HG03432 (cell line): ENCODE measurements at regions not wholly inside any gene's neighbourhood (a gene's known extent, or its start where the extent isn't known, plus 50 kb on each side); places are given as distances from the start of the nearest gene placed in this dataset.
"Not testable (repeated sequence)": the region's sequence is repeated elsewhere in the genome, so short reads cannot be mapped to it uniquely, and the experiment has no call there.

Experiments
- ATAC-seq: cut with Tn5 transposase; IDR thresholded peaks from one replicate; pipeline ENCODE4 v1.9.1; 2021; ENCODE audit warnings: mild to moderate bottlenecking, moderate library complexity; ENCODE audit not compliant: unreplicated experiment

- ATAC-seq, result no peak
Observed at GRCh38 chr7:92976931-92977330, 140.6 kb upstream of the CDK6 start.

- no peak for ATAC-seq
Observed at GRCh38 chr7:92973974-92974373, 137.6 kb upstream of the CDK6 start.

GRCh38 chr7:92973293-92973731 is 136.9 kb upstream of the CDK6 start:
- ATAC-seq, result no peak

GRCh38 chr7:92972441-92972840 is 136.1 kb upstream of the CDK6 start:
- ATAC-seq, result no peak

GRCh38 chr7:92969061-92969460 is 132.7 kb upstream of the CDK6 start:
- no peak for ATAC-seq

GRCh38 chr7:92968502-92968901 is 132.1 kb upstream of the CDK6 start:
- peak; percentile 86 for ATAC-seq

- ATAC-seq, result no peak
Observed at GRCh38 chr7:92967238-92967637, 130.9 kb upstream of the CDK6 start.

GRCh38 chr7:92964141-92964540 is 127.8 kb upstream of the CDK6 start:
- no peak for ATAC-seq

GRCh38 chr7:92963566-92963965 is 127.2 kb upstream of the CDK6 start:
- no peak for ATAC-seq

- no peak for ATAC-seq
Observed at GRCh38 chr7:92961961-92962360, 125.6 kb upstream of the CDK6 start.

GRCh38 chr7:92956575-92956974 is 120.2 kb upstream of the CDK6 start:
- no peak for ATAC-seq

- ATAC-seq, result no peak
Observed at GRCh38 chr7:92955081-92955480, 118.7 kb upstream of the CDK6 start.

- no peak for ATAC-seq
Observed at GRCh38 chr7:92953657-92954056, 117.3 kb upstream of the CDK6 start.

- no peak for ATAC-seq
Observed at GRCh38 chr7:92949748-92950147, 113.4 kb upstream of the CDK6 start.

GRCh38 chr7:92945840-92946239 is 109.5 kb upstream of the CDK6 start:
- no peak for ATAC-seq

GRCh38 chr7:92944633-92945032 is 108.3 kb upstream of the CDK6 start:
- no peak for ATAC-seq

GRCh38 chr7:92942706-92943105 is 106.3 kb upstream of the CDK6 start:
- not testable (repeated sequence) for ATAC-seq

GRCh38 chr7:92939666-92940360 is 103.4 kb upstream of the CDK6 start:
- ATAC-seq, result no peak

GRCh38 chr7:92934096-92934495 is 97.7 kb upstream of the CDK6 start:
- no peak for ATAC-seq

- ATAC-seq, result no peak
Observed at GRCh38 chr7:92932450-92932849, 96.1 kb upstream of the CDK6 start.

GRCh38 chr7:92930404-92930803 is 94.0 kb upstream of the CDK6 start:
- ATAC-seq, result no peak

- ATAC-seq, result no peak
Observed at GRCh38 chr7:92926697-92927044, 90.3 kb upstream of the CDK6 start.
